ENCODE measurements at regions not wholly inside any gene's neighbourhood (a gene's known extent, or its start where the extent isn't known, plus 50 kb on each side); places are given as distances from the start of the nearest gene placed in this dataset.
A peak's percentile ranks its signal among the peaks of the same experiment; 100 is the strongest.

GRCh38 chr3:159882790-159883779, 105.5 kb upstream of the IL12A start (continued):
- TF ChIP-seq KLF17 (tag by site-specific recombination; IDR thresholded peaks at IDR 0.05), result no peak
- no peak for TF ChIP-seq ZNF274 (IDR thresholded peaks at IDR 0.05; ENCODE audit: low read length)
- TF ChIP-seq ZNF274 (tag by site-specific recombination; IDR thresholded peaks at IDR 0.05; ENCODE audit: borderline replicate concordance), result no peak
- peak; percentile 72 for TF ChIP-seq ZBTB17 (tag by site-specific recombination; IDR thresholded peaks at IDR 0.05)
- no peak for TF ChIP-seq ZNF19 (tag by site-specific recombination; IDR thresholded peaks at IDR 0.05; ENCODE audit: low read depth)
- no peak for TF ChIP-seq MYNN (tag by site-specific recombination; IDR thresholded peaks at IDR 0.05; ENCODE audit: borderline replicate concordance)
- no peak for TF ChIP-seq ZNF513 (tag by site-specific recombination; IDR thresholded peaks at IDR 0.05)
- TF ChIP-seq ZNF221 (tag by site-specific recombination; IDR thresholded peaks at IDR 0.05; ENCODE audit: borderline replicate concordance), result no peak
- no peak for TF ChIP-seq ZNF473 (tag by site-specific recombination; IDR thresholded peaks at IDR 0.05)
- TF ChIP-seq PRDM1 (tag by site-specific recombination; IDR thresholded peaks at IDR 0.05), result no peak; the same call in 1 of the 2 replicates
- TF ChIP-seq ZNF501 (tag by site-specific recombination; IDR thresholded peaks at IDR 0.05), result no peak
- TF ChIP-seq, protein P1, sequence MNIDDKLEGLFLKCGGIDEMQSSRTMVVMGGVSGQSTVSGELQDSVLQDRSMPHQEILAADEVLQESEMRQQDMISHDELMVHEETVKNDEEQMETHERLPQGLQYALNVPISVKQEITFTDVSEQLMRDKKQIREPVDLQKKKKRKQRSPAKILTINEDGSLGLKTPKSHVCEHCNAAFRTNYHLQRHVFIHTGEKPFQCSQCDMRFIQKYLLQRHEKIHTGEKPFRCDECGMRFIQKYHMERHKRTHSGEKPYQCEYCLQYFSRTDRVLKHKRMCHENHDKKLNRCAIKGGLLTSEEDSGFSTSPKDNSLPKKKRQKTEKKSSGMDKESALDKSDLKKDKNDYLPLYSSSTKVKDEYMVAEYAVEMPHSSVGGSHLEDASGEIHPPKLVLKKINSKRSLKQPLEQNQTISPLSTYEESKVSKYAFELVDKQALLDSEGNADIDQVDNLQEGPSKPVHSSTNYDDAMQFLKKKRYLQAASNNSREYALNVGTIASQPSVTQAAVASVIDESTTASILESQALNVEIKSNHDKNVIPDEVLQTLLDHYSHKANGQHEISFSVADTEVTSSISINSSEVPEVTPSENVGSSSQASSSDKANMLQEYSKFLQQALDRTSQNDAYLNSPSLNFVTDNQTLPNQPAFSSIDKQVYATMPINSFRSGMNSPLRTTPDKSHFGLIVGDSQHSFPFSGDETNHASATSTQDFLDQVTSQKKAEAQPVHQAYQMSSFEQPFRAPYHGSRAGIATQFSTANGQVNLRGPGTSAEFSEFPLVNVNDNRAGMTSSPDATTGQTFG (tag by site-specific recombination; IDR thresholded peaks at IDR 0.05; ENCODE audit: borderline replicate concordance), result no peak
- TF ChIP-seq YY2 (tag by site-specific recombination; IDR thresholded peaks at IDR 0.05), result no peak
- TF ChIP-seq ZNF169 (tag by site-specific recombination; IDR thresholded peaks at IDR 0.05), result no peak
- TF ChIP-seq ZNF266 (tag by site-specific recombination; IDR thresholded peaks at IDR 0.05; ENCODE audit: low read depth), result no peak
- TF ChIP-seq ZXDB (tag by site-specific recombination; IDR thresholded peaks at IDR 0.05), result peak; percentile 41; the same call in 1 of the 2 replicates
- no peak for TF ChIP-seq ZNF529 (tag by site-specific recombination; IDR thresholded peaks at IDR 0.05; ENCODE audit: insufficient replicate concordance)
- TF ChIP-seq, protein P2, sequence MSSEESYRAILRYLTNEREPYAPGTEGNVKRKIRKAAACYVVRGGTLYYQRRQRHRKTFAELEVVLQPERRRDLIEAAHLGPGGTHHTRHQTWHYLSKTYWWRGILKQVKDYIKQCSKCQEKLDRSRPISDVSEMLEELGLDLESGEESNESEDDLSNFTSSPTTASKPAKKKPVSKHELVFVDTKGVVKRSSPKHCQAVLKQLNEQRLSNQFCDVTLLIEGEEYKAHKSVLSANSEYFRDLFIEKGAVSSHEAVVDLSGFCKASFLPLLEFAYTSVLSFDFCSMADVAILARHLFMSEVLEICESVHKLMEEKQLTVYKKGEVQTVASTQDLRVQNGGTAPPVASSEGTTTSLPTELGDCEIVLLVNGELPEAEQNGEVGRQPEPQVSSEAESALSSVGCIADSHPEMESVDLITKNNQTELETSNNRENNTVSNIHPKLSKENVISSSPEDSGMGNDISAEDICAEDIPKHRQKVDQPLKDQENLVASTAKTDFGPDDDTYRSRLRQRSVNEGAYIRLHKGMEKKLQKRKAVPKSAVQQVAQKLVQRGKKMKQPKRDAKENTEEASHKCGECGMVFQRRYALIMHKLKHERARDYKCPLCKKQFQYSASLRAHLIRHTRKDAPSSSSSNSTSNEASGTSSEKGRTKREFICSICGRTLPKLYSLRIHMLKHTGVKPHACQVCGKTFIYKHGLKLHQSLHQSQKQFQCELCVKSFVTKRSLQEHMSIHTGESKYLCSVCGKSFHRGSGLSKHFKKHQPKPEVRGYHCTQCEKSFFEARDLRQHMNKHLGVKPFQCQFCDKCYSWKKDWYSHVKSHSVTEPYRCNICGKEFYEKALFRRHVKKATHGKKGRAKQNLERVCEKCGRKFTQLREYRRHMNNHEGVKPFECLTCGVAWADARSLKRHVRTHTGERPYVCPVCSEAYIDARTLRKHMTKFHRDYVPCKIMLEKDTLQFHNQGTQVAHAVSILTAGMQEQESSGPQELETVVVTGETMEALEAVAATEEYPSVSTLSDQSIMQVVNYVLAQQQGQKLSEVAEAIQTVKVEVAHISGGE (tag by site-specific recombination; conservative IDR thresholded peaks at IDR 0.05; ENCODE audit: low read depth), result peak; percentile 84
- no peak for TF ChIP-seq ZNF292 (tag by site-specific recombination; IDR thresholded peaks at IDR 0.05; ENCODE audit: borderline replicate concordance, low read depth)
- TF ChIP-seq ZNF174 (tag by site-specific recombination; IDR thresholded peaks at IDR 0.05), result no peak
- TF ChIP-seq ZNF138 (tag by site-specific recombination; IDR thresholded peaks at IDR 0.05; ENCODE audit: borderline replicate concordance), result no peak
- no peak for TF ChIP-seq ZNF423 (tag by site-specific recombination; IDR thresholded peaks at IDR 0.05)
- TF ChIP-seq ZNF596 (tag by site-specific recombination; IDR thresholded peaks at IDR 0.05), result no peak
- TF ChIP-seq ZBTB1 (tag by site-specific recombination; IDR thresholded peaks at IDR 0.05), result no peak
- no peak for TF ChIP-seq ZNF658 (tag by site-specific recombination; IDR thresholded peaks at IDR 0.05)
- TF ChIP-seq ZNF335 (tag by site-specific recombination; conservative IDR thresholded peaks at IDR 0.05), result peak; percentile 22; the same call in 1 of the 2 replicates
- no peak for TF ChIP-seq ZNF175 (tag by site-specific recombination; IDR thresholded peaks at IDR 0.05)
- no peak for TF ChIP-seq ZBTB6 (tag by site-specific recombination; IDR thresholded peaks at IDR 0.05)

Data from HEK293 (cell line).